Liver (tissue), 8 donors: ENCODE measurements at regions not wholly inside any gene's neighbourhood (a gene's known extent, or its start where the extent isn't known, plus 50 kb on each side); places are given as distances from the start of the nearest gene placed in this dataset.

Experiments
- DNase-seq: peaks from one replicate; pipeline ENCODE4 v3.0.0-alpha.2; 2017; ENCODE audit warnings: low spot score
- H3K27ac ChIP-seq, 2 donors: one replicate each; pipeline ENCODE4 v1.7.0; 2013; ENCODE audit warnings: inconsistent platforms in 2 of 2, low read length in 2 of 2, control low read depth in 1 of 2, low read depth in 1 of 2, mild to moderate bottlenecking in 1 of 2
- H3K27me3 ChIP-seq, 4 donors: one replicate each; pipeline versions ENCODE4 v1.6.1 to v1.7.0; 2013; ENCODE audit warnings: low read length in 3 of 4, inconsistent platforms in 1 of 4, mild to moderate bottlenecking in 1 of 4, moderate library complexity in 1 of 4; ENCODE audit not compliant: control insufficient read depth in 4 of 4, insufficient read depth in 4 of 4
- H3K36me3 ChIP-seq, 4 donors: one replicate each; pipeline versions ENCODE4 v1.6.1 to v1.7.0; 2013; ENCODE audit warnings: low read length in 3 of 4, mild to moderate bottlenecking in 3 of 4, low read depth in 1 of 4, moderate library complexity in 1 of 4; ENCODE audit not compliant: control insufficient read depth in 4 of 4, insufficient read depth in 3 of 4
- H3K4me1 ChIP-seq, 4 donors: one replicate each; pipeline versions ENCODE4 v1.6.1 to v1.7.0; 2013; ENCODE audit warnings: low read length in 3 of 4, mild to moderate bottlenecking in 3 of 4, moderate library complexity in 1 of 4; ENCODE audit not compliant: control insufficient read depth in 4 of 4, insufficient read depth in 4 of 4
- H3K4me3 ChIP-seq, 3 donors: one replicate each; pipeline versions ENCODE4 v1.6.1 to v1.7.0; 2013; ENCODE audit warnings: low read length in 3 of 3, control low read depth in 1 of 3, low read depth in 1 of 3, mild to moderate bottlenecking in 1 of 3
- H3K9ac ChIP-seq, 2 donors: one replicate each; pipeline ENCODE4 v1.7.0; 2013; ENCODE audit warnings: low read length in 2 of 2, mild to moderate bottlenecking in 2 of 2, moderate library complexity in 2 of 2, control low read depth in 1 of 2, low read depth in 1 of 2
- H3K9me3 ChIP-seq, 4 donors: one replicate each; pipeline versions ENCODE4 v1.6.1 to v1.7.0; 2013; ENCODE audit warnings: low read length in 3 of 4; ENCODE audit not compliant: control insufficient read depth in 4 of 4
- CTCF ChIP-seq: fragments of 150-350 bp; IDR thresholded peaks from 2 replicates; pipeline ENCODE4 v1.5.1; 2017; ENCODE audit warnings: improper control_type of control experiment, low read depth, low read length; ENCODE audit not compliant: missing input control
- EGR1 ChIP-seq, 2 donors: IDR thresholded peaks; 2 replicates each; pipeline ENCODE4 v1.6.1; 2016 to 2018; ENCODE audit warnings: antibody characterized with exemption in 2 of 2, low read depth in 2 of 2
- FOXA1 ChIP-seq: IDR thresholded peaks from 2 replicates; pipeline ENCODE4 v1.6.1; 2016; ENCODE audit warnings: antibody characterized with exemption
- FOXA2 ChIP-seq: IDR thresholded peaks from 2 replicates; pipeline ENCODE4 v1.6.1; 2016; ENCODE audit warnings: antibody characterized with exemption
- GABPA ChIP-seq, 2 donors: IDR thresholded peaks in 1 of 2; conservative IDR thresholded peaks in 1 of 2; 2 replicates each; pipeline ENCODE4 v1.6.1; 2016; ENCODE audit warnings: antibody characterized with exemption in 2 of 2, mild to moderate bottlenecking in 1 of 2, moderate library complexity in 1 of 2
- HNF4A ChIP-seq, 2 donors: conservative IDR thresholded peaks; 2 replicates each; pipeline ENCODE4 v1.6.1; 2016; ENCODE audit warnings: antibody characterized with exemption in 2 of 2, mild to moderate bottlenecking in 2 of 2
- HNF4G ChIP-seq: IDR thresholded peaks from 2 replicates; pipeline ENCODE4 v1.6.1; 2016; ENCODE audit warnings: antibody characterized with exemption
- JUND ChIP-seq, 2 donors: IDR thresholded peaks; 2 replicates each; pipeline ENCODE4 v1.6.1; 2016; ENCODE audit warnings: antibody characterized with exemption in 2 of 2
- NR2F2 ChIP-seq: IDR thresholded peaks from 2 replicates; pipeline ENCODE4 v1.6.1; 2016; ENCODE audit warnings: antibody characterized with exemption
- RAD21 ChIP-seq, 2 donors: IDR thresholded peaks; 2 replicates each; pipeline ENCODE4 v1.6.1; 2016; ENCODE audit warnings: antibody characterized with exemption in 2 of 2, mild to moderate bottlenecking in 2 of 2
- RXRA ChIP-seq, 2 donors: IDR thresholded peaks; 2 replicates each; pipeline ENCODE4 v1.6.1; 2017 to 2018; ENCODE audit warnings: antibody characterized with exemption in 2 of 2, mild to moderate bottlenecking in 1 of 2
- SP1 ChIP-seq: IDR thresholded peaks from 2 replicates; pipeline ENCODE4 v1.6.1; 2018; ENCODE audit warnings: antibody characterized with exemption, mild to moderate bottlenecking
- TAF1 ChIP-seq: conservative IDR thresholded peaks from 2 replicates; pipeline ENCODE4 v1.6.1; 2016; ENCODE audit warnings: antibody characterized with exemption, mild to moderate bottlenecking
- YY1 ChIP-seq: IDR thresholded peaks from 2 replicates; pipeline ENCODE4 v1.6.1; 2016; ENCODE audit warnings: antibody characterized with exemption, mild to moderate bottlenecking
- WGBS: extraction: QIAGEN DNeasy Blood & Tissue Kit; methylation state at CpG from one replicate; pipeline ENCODE4 v1.1.7; 2013; 5-methylcytosine and 5-hydroxymethylcytosine counted together
- TF ChIP-seq, protein P1 (sequence below): IDR thresholded peaks from 2 replicates; pipeline ENCODE4 v1.6.1; 2016; ENCODE audit warnings: antibody characterized with exemption
- TF ChIP-seq, protein P2 (sequence below): IDR thresholded peaks from 2 replicates; pipeline ENCODE4 v1.6.1; 2016; ENCODE audit warnings: antibody characterized with exemption, mild to moderate bottlenecking
- TF ChIP-seq, protein P3 (sequence below): IDR thresholded peaks from 2 replicates; pipeline ENCODE4 v1.6.1; 2016; ENCODE audit warnings: antibody characterized with exemption
- donor health status: healthy.
- donor health status: healthy.
- donor health status: healthy.
- donor health status: healthy.
- donor health status: healthy.

- H3K27me3 ChIP-seq = no peaks in the 10 kb centered on the region
- DNase-seq = no peak
These were observed 712.1 kb downstream of the LTN1 start for GRCh38 chr21:28280611-28281010.

GRCh38 chr21:28277324-28277723, 715.4 kb downstream of the LTN1 start:
- H3K9ac ChIP-seq = no peak overlapping the region

More at GRCh38 chr21:28280611-28281010, 712.1 kb downstream of the LTN1 start:
- H3K27ac ChIP-seq = no peak overlapping the region
- H3K9me3 ChIP-seq = peaks cover 0 to 2% (median 0%) of the 10 kb centered on the region in 4 donors
- no peak overlapping the region for H3K9ac ChIP-seq
- H3K4me1 ChIP-seq = no peaks in the 10 kb centered on the region
- H3K4me3 ChIP-seq = no peak overlapping the region
- H3K36me3 ChIP-seq = no peaks in the 10 kb centered on the region
- TF ChIP-seq CTCF (no peak), FOXA2 (no peak), TAF1 (no peak), RXRA (IDR thresholded peaks at IDR 0.05) (no peak), HNF4A (conservative IDR thresholded peaks at IDR 0.05) (no peak), FOXA1 (no peak), YY1 (no peak), SP1 (no peak)
- TF ChIP-seq, protein P1, sequence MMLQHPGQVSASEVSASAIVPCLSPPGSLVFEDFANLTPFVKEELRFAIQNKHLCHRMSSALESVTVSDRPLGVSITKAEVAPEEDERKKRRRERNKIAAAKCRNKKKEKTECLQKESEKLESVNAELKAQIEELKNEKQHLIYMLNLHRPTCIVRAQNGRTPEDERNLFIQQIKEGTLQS = no peak

GRCh38 chr21:28272272-28272992, 720.2 kb downstream of the LTN1 start:
- Histone ChIP-seq H3K9ac (no peak overlapping the region), H3K36me3 (no peaks in the 10 kb centered on the region), H3K27me3 (no peaks in the 10 kb centered on the region), H3K4me3 (no peak overlapping the region), H3K4me1 (peaks cover 1 to 4% (median 2%) of the 10 kb centered on the region in 4 donors), H3K27ac (no peak overlapping the region), H3K9me3 (peaks cover 0 to 2% (median 0%) of the 10 kb centered on the region in 4 donors)
- DNase-seq = no peak
- WGBS = 94% methylated on average over 3 of the region's 3 CpGs
- TF ChIP-seq TAF1 (no peak), EGR1 (IDR thresholded peaks at IDR 0.05; ENCODE audit: low read depth in 2 of 2) (no peak), FOXA2 (no peak), HNF4G (no peak), RXRA (IDR thresholded peaks at IDR 0.05) (no peak), SP1 (no peak), RAD21 (IDR thresholded peaks at IDR 0.05) (no peak), GABPA (IDR thresholded peaks at IDR 0.05 in 1 of 2, conservative IDR thresholded peaks at IDR 0.05 in 1 of 2) (no peak), FOXA1 (no peak), HNF4A (conservative IDR thresholded peaks at IDR 0.05) (no peak), YY1 (no peak), JUND (IDR thresholded peaks at IDR 0.05) (no peak), CTCF (no peak)
- TF ChIP-seq, protein P2, sequence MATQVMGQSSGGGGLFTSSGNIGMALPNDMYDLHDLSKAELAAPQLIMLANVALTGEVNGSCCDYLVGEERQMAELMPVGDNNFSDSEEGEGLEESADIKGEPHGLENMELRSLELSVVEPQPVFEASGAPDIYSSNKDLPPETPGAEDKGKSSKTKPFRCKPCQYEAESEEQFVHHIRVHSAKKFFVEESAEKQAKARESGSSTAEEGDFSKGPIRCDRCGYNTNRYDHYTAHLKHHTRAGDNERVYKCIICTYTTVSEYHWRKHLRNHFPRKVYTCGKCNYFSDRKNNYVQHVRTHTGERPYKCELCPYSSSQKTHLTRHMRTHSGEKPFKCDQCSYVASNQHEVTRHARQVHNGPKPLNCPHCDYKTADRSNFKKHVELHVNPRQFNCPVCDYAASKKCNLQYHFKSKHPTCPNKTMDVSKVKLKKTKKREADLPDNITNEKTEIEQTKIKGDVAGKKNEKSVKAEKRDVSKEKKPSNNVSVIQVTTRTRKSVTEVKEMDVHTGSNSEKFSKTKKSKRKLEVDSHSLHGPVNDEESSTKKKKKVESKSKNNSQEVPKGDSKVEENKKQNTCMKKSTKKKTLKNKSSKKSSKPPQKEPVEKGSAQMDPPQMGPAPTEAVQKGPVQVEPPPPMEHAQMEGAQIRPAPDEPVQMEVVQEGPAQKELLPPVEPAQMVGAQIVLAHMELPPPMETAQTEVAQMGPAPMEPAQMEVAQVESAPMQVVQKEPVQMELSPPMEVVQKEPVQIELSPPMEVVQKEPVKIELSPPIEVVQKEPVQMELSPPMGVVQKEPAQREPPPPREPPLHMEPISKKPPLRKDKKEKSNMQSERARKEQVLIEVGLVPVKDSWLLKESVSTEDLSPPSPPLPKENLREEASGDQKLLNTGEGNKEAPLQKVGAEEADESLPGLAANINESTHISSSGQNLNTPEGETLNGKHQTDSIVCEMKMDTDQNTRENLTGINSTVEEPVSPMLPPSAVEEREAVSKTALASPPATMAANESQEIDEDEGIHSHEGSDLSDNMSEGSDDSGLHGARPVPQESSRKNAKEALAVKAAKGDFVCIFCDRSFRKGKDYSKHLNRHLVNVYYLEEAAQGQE = no peak
- TF ChIP-seq, protein P3, sequence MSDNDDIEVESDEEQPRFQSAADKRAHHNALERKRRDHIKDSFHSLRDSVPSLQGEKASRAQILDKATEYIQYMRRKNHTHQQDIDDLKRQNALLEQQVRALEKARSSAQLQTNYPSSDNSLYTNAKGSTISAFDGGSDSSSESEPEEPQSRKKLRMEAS = no peak
- TF ChIP-seq, protein P1 = no peak

More at GRCh38 chr21:28277324-28277723, 715.4 kb downstream of the LTN1 start:
- DNase-seq = no peak
- Histone ChIP-seq H3K27ac (no peak overlapping the region), H3K27me3 (no peaks in the 10 kb centered on the region), H3K4me3 (no peak overlapping the region), H3K36me3 (no peaks in the 10 kb centered on the region), H3K4me1 (no peaks in the 10 kb centered on the region), H3K9me3 (peaks cover 0 to 2% (median 0%) of the 10 kb centered on the region in 4 donors)
- TF ChIP-seq FOXA2 (no peak), NR2F2 (no peak), JUND (IDR thresholded peaks at IDR 0.05) (no peak), RAD21 (IDR thresholded peaks at IDR 0.05) (no peak), YY1 (no peak), SP1 (no peak), FOXA1 (no peak)
- 95% methylated on average over 1 of the region's 1 CpG for WGBS
